ENCODE measurements at regions not wholly inside any gene's neighbourhood (a gene's known extent, or its start where the extent isn't known, plus 50 kb on each side); places are given as distances from the start of the nearest gene placed in this dataset.

GRCh38 chr10:109770663-109771062 is 152.6 kb downstream of the XPNPEP1 start (continued):
- TF ChIP-seq, protein P1, sequence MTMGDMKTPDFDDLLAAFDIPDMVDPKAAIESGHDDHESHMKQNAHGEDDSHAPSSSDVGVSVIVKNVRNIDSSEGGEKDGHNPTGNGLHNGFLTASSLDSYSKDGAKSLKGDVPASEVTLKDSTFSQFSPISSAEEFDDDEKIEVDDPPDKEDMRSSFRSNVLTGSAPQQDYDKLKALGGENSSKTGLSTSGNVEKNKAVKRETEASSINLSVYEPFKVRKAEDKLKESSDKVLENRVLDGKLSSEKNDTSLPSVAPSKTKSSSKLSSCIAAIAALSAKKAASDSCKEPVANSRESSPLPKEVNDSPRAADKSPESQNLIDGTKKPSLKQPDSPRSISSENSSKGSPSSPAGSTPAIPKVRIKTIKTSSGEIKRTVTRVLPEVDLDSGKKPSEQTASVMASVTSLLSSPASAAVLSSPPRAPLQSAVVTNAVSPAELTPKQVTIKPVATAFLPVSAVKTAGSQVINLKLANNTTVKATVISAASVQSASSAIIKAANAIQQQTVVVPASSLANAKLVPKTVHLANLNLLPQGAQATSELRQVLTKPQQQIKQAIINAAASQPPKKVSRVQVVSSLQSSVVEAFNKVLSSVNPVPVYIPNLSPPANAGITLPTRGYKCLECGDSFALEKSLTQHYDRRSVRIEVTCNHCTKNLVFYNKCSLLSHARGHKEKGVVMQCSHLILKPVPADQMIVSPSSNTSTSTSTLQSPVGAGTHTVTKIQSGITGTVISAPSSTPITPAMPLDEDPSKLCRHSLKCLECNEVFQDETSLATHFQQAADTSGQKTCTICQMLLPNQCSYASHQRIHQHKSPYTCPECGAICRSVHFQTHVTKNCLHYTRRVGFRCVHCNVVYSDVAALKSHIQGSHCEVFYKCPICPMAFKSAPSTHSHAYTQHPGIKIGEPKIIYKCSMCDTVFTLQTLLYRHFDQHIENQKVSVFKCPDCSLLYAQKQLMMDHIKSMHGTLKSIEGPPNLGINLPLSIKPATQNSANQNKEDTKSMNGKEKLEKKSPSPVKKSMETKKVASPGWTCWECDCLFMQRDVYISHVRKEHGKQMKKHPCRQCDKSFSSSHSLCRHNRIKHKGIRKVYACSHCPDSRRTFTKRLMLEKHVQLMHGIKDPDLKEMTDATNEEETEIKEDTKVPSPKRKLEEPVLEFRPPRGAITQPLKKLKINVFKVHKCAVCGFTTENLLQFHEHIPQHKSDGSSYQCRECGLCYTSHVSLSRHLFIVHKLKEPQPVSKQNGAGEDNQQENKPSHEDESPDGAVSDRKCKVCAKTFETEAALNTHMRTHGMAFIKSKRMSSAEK (CRISPR knock-in tag; IDR thresholded peaks at IDR 0.05; ENCODE audit: borderline replicate concordance) = no peak
- TF ChIP-seq ATF6 (CRISPR knock-in tag; IDR thresholded peaks at IDR 0.05) = no peak
- TF ChIP-seq CBFB (CRISPR knock-in tag; IDR thresholded peaks at IDR 0.05; ENCODE audit: low read depth) = no peak

DNA sequence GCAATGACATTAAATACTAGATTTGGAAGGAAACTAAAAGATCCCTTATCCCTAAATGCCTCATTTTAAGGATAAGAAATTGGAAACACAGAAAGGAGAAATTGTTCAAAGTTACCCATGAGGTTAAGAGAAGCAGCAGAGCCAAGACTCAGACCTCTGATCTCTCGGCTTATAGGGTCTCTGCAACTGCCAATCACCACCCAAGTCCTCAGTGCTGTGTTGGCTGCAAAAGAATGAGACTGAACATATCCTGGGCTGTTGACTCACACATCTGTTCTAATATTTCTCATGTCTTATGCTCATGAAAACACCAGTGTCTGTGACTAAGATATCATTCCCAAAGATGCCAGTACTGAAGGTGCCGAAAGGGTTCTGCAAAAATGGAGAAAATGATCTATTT is 153.3 kb downstream of the XPNPEP1 start:
- ChIA-PET CTCF (no interaction called here), POLR2A (no interaction called here)
- H3K27ac Mint-ChIP-seq = no peak overlapping the region
- no peaks in the 10 kb centered on the region for H3K36me3 Mint-ChIP-seq
- H3K4me3 Mint-ChIP-seq = no peak overlapping the region
- ATAC-seq = no peak
- no peaks in the 10 kb centered on the region for H3K4me1 Mint-ChIP-seq
- TF ChIP-seq TCF7 (CRISPR knock-in tag; IDR thresholded peaks at IDR 0.05; ENCODE audit: low read depth) (no peak), ETV6 (CRISPR knock-in tag; IDR thresholded peaks at IDR 0.05) (no peak), HMGA2 (CRISPR knock-in tag; IDR thresholded peaks at IDR 0.05) (no peak), ATF6 (CRISPR knock-in tag; IDR thresholded peaks at IDR 0.05) (no peak), MXD4 (CRISPR knock-in tag; IDR thresholded peaks at IDR 0.05; ENCODE audit: borderline replicate concordance) (no peak), MYBL2 (CRISPR knock-in tag; IDR thresholded peaks at IDR 0.05) (no peak), ERG (CRISPR knock-in tag; IDR thresholded peaks at IDR 0.05) (no peak), NFE2L1 (CRISPR knock-in tag; IDR thresholded peaks at IDR 0.05) (no peak), GABPB1 (CRISPR knock-in tag; IDR thresholded peaks at IDR 0.05) (no peak)
- TF ChIP-seq, protein P2, sequence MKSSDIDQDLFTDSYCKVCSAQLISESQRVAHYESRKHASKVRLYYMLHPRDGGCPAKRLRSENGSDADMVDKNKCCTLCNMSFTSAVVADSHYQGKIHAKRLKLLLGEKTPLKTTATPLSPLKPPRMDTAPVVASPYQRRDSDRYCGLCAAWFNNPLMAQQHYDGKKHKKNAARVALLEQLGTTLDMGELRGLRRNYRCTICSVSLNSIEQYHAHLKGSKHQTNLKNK (CRISPR knock-in tag; IDR thresholded peaks at IDR 0.05) = no peak
- TF ChIP-seq, protein P3, sequence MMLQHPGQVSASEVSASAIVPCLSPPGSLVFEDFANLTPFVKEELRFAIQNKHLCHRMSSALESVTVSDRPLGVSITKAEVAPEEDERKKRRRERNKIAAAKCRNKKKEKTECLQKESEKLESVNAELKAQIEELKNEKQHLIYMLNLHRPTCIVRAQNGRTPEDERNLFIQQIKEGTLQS (CRISPR knock-in tag; conservative IDR thresholded peaks at IDR 0.05) = no peak
- no peaks in the 10 kb centered on the region for H3K27me3 Mint-ChIP-seq (ENCODE audit: low read depth)
- no peak for DNase-seq (ENCODE audit: low spot score)
- H3K9me3 Mint-ChIP-seq = peaks cover 6% of the 10 kb centered on the region

DNA sequence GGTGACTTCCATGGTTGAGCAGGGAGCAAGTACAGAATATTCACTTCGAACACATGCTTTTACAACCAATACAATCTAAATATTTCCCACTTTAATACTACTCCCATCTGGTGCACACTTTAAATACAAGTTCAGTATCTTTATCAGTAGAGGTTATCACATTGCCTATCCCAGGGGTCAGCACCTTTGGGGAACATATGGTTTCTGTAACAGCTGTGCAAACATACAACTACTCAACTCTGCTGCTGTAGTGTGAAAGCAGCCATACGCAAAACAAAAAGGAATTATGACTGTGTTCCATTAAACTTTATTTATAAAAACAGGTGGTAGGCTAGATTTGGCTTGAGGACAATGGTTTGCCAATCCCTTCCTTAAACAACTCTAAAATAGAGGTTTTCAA is 157.5 kb downstream of the XPNPEP1 start:
- Mint-ChIP-seq H3K9me3 (peaks cover 6% of the 10 kb centered on the region), H3K4me1 (no peaks in the 10 kb centered on the region), H3K27ac (no peak overlapping the region), H3K4me3 (no peak overlapping the region), H3K36me3 (no peaks in the 10 kb centered on the region), H3K27me3 (ENCODE audit: low read depth) (no peaks in the 10 kb centered on the region; the same call in 1 of the 2 replicates)
- ChIA-PET CTCF (no interaction called here), POLR2A (no interaction called here)
- no peak for DNase-seq (ENCODE audit: low spot score)
- ATAC-seq = no peak
- TF ChIP-seq NR3C1 (CRISPR knock-in tag; conservative IDR thresholded peaks at IDR 0.05; ENCODE audit: low read depth) (no peak), ZNF121 (CRISPR knock-in tag; IDR thresholded peaks at IDR 0.05) (no peak), FOXP4 (CRISPR knock-in tag; IDR thresholded peaks at IDR 0.05) (no peak), FOXJ3 (CRISPR knock-in tag; IDR thresholded peaks at IDR 0.05; ENCODE audit: borderline replicate concordance) (no peak), EMX1 (CRISPR knock-in tag; IDR thresholded peaks at IDR 0.05) (no peak), ETV6 (CRISPR knock-in tag; IDR thresholded peaks at IDR 0.05) (no peak), PRRX2 (CRISPR knock-in tag; IDR thresholded peaks at IDR 0.05) (no peak), FOXK1 (CRISPR knock-in tag; IDR thresholded peaks at IDR 0.05) (no peak)
- TF ChIP-seq, protein P4, sequence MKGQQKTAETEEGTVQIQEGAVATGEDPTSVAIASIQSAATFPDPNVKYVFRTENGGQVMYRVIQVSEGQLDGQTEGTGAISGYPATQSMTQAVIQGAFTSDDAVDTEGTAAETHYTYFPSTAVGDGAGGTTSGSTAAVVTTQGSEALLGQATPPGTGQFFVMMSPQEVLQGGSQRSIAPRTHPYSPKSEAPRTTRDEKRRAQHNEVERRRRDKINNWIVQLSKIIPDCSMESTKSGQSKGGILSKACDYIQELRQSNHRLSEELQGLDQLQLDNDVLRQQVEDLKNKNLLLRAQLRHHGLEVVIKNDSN (CRISPR knock-in tag; IDR thresholded peaks at IDR 0.05) = no peak

All from WTC11 (cell line).